GM12891 (cell line): ENCODE measurements at regions not wholly inside any gene's neighbourhood (a gene's known extent, or its start where the extent isn't known, plus 50 kb on each side); places are given as distances from the start of the nearest gene placed in this dataset.

Experiments used
- PAX5 ChIP-seq: IDR thresholded peaks from 2 replicates; pipeline ENCODE4 v1.6.1; 2011; ENCODE audit warnings: low read length, moderate library complexity, mild to moderate bottlenecking; ENCODE audit not compliant: insufficient read depth, severe bottlenecking
- POLR2A ChIP-seq: IDR thresholded peaks from 2 replicates; pipeline ENCODE4 v1.6.1; 2011; ENCODE audit warnings: low read depth, low read length, control low read depth
- POLR2AphosphoS5 ChIP-seq: IDR thresholded peaks from 2 replicates; pipeline ENCODE4 v1.6.1; 2011; ENCODE audit warnings: low read depth, low read length, control low read depth
- POU2F2 ChIP-seq: IDR thresholded peaks from 2 replicates; pipeline ENCODE4 v1.6.1; 2011; ENCODE audit warnings: low read depth, mild to moderate bottlenecking, control low read depth, low read length, moderate library complexity
- SPI1 ChIP-seq: IDR thresholded peaks from 2 replicates; pipeline ENCODE4 v1.6.1; 2011; ENCODE audit warnings: low read depth, low read length, control low read depth
- TAF1 ChIP-seq: IDR thresholded peaks from 2 replicates; pipeline ENCODE4 v1.6.1; 2011; ENCODE audit warnings: low read depth, low read length, control low read depth

GRCh38 chr12:43291516-43291915 lies 260.5 kb downstream of the ADAMTS20 start:
- TF ChIP-seq POLR2AphosphoS5, result no peak
- no peak for TF ChIP-seq POLR2A
- no peak for TF ChIP-seq POU2F2
- TF ChIP-seq TAF1, result no peak
- TF ChIP-seq SPI1, result no peak
- no peak for TF ChIP-seq PAX5
